ENCODE measurements at regions not wholly inside any gene's neighbourhood (a gene's known extent, or its start where the extent isn't known, plus 50 kb on each side); places are given as distances from the start of the nearest gene placed in this dataset.

DNA sequence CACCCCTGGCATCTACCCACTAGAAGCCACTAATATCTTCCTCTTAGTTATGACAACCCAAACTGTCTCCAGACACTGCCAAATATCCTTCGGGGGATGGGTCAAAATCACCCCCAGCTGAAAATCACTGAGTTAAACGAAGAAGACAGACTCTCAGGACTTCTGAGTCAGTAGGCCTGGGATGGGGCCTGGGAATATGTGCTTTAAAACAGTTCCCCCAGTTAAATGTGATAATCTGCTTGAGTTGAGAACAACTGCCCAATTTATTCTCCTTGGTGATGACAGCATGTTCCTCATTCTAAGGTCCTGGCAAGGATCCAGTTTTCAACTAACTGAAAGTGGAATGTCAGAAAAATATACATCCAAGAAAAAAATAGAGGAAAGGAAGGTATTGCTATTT lies 52.4 kb downstream of the CBLL2 start:
- H3K4me2 ChIP-seq (ENCODE audit: low read length) = peak overlapping the region; percentile 34
- peak overlapping the region; percentile 14 for H3K4me3 ChIP-seq (ENCODE audit: low read length)
- no peaks in the 10 kb centered on the region for H3K27me3 ChIP-seq (ENCODE audit: control insufficient read depth, insufficient read depth, low read length)
- H3K9ac ChIP-seq (ENCODE audit: low read depth, low read length) = peak overlapping the region; percentile 38
- H3K4me1 ChIP-seq (ENCODE audit: control insufficient read depth, insufficient read depth, low read length) = peaks cover 26% of the 10 kb centered on the region
- H3K36me3 ChIP-seq (ENCODE audit: insufficient read depth, low read length) = no peaks in the 10 kb centered on the region
- H3K9me3 ChIP-seq (replicated peaks; ENCODE audit: low read length) = no peaks in the 10 kb centered on the region

GRCh38 chrX:22329783-22330182 lies 57.1 kb downstream of the CBLL2 start:
- no peak overlapping the region for H3K4me2 ChIP-seq (ENCODE audit: low read length)
- no peaks in the 10 kb centered on the region for H3K9me3 ChIP-seq (replicated peaks; ENCODE audit: low read length)
- H3K9ac ChIP-seq (ENCODE audit: low read depth, low read length) = no peak overlapping the region
- H3K36me3 ChIP-seq (ENCODE audit: insufficient read depth, low read length) = no peaks in the 10 kb centered on the region
- H3K4me3 ChIP-seq (ENCODE audit: low read length) = no peak overlapping the region
- H3K27me3 ChIP-seq (ENCODE audit: control insufficient read depth, insufficient read depth, low read length) = no peaks in the 10 kb centered on the region
- H3K4me1 ChIP-seq (ENCODE audit: control insufficient read depth, insufficient read depth, low read length) = peaks cover 8% of the 10 kb centered on the region

- Histone ChIP-seq H3K9me3 (replicated peaks; ENCODE audit: low read length) (no peaks in the 10 kb centered on the region), H3K4me1 (ENCODE audit: control insufficient read depth, insufficient read depth, low read length) (no peaks in the 10 kb centered on the region), H3K9ac (ENCODE audit: low read depth, low read length) (no peak overlapping the region), H3K36me3 (ENCODE audit: insufficient read depth, low read length) (no peaks in the 10 kb centered on the region), H3K27me3 (ENCODE audit: control insufficient read depth, insufficient read depth, low read length) (no peaks in the 10 kb centered on the region), H3K4me3 (ENCODE audit: low read length) (no peak overlapping the region), H3K4me2 (ENCODE audit: low read length) (no peak overlapping the region)
These were observed 66.0 kb downstream of the CBLL2 start for GRCh38 chrX:22338740-22339139.

GRCh38 chrX:22339459-22339858 lies 66.7 kb downstream of the CBLL2 start:
- Histone ChIP-seq H3K36me3 (ENCODE audit: insufficient read depth, low read length) (no peaks in the 10 kb centered on the region), H3K9me3 (replicated peaks; ENCODE audit: low read length) (no peaks in the 10 kb centered on the region), H3K9ac (ENCODE audit: low read depth, low read length) (no peak overlapping the region), H3K4me2 (ENCODE audit: low read length) (no peak overlapping the region), H3K4me3 (ENCODE audit: low read length) (no peak overlapping the region), H3K4me1 (ENCODE audit: control insufficient read depth, insufficient read depth, low read length) (no peaks in the 10 kb centered on the region), H3K27me3 (ENCODE audit: control insufficient read depth, insufficient read depth, low read length) (no peaks in the 10 kb centered on the region)

DNA sequence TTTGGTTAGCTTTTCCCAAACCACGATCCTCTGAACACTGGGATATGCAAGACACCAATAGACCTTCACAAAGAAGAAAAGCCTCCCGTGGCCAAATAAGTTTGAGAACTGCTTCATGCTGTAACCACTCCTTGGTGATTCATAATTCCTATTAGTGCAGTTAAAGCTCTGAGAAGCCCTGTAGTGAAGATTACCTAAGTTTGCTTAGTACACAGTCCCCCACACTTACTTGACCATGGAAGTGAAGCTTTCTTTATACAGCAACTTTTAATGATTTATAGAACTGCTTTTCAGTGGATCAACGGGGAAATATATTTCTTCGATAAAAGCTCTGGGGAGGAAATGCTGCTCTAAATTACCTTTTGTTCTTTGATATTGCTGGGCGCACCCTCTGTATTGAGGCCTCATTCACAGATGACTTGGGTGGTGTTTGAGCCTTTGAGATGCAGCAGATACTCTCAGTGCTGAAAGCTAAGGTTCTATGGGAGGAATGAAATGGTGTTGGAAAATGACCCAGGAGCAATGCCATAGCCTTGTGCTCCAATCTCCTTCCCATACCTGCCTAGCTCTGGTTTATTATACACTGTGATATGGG lies 67.4 kb downstream of the CBLL2 start:
- Histone ChIP-seq H3K9ac (ENCODE audit: low read depth, low read length) (no peak overlapping the region), H3K36me3 (ENCODE audit: insufficient read depth, low read length) (no peaks in the 10 kb centered on the region), H3K4me1 (ENCODE audit: control insufficient read depth, insufficient read depth, low read length) (no peaks in the 10 kb centered on the region), H3K9me3 (replicated peaks; ENCODE audit: low read length) (no peaks in the 10 kb centered on the region), H3K4me3 (ENCODE audit: low read length) (no peak overlapping the region), H3K4me2 (ENCODE audit: low read length) (no peak overlapping the region), H3K27me3 (ENCODE audit: control insufficient read depth, insufficient read depth, low read length) (no peaks in the 10 kb centered on the region)

DNA sequence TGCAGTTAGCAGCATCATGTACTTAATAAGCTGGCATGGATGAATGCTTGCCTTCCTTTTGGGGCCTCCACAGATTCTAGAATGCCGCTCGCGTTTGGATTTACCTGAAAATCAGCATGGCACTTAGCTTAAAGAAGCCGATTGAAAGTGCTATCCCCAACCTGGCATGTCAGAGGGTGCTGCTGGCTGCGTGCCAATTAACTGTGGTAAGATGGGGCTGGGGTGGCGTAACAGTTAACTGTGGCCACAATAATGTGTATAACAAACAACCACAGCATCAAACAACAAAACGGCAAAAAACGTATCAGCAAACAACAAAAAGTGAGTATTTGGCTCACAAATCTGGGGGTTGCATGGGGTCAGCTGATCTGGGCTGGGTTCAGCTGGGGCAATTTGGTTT lies 70.5 kb downstream of the CBLL2 start:
- Histone ChIP-seq H3K27me3 (ENCODE audit: control insufficient read depth, insufficient read depth, low read length) (no peaks in the 10 kb centered on the region), H3K4me2 (ENCODE audit: low read length) (no peak overlapping the region)

DNA sequence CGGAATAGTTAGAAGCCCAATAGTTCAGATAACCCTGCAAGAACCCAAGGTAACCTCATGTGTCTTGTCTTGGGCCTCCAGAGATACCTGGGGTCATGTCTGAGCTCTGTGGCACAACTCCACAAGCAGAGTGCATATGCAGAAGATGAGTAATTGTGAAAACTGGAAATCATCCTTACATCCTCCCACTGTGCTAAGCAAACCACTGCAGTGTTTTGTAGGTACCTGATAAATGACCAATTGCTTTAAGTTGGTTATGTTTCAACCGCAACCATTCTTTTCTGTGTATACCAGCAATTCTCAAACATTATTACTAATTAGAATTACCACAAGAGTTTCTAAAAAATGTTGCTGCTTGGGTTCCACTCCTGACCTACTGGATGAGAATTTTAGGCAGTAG lies 73.2 kb downstream of the CBLL2 start:
- no peak overlapping the region for H3K4me3 ChIP-seq (ENCODE audit: low read length)

More for the DNA sequence above, 70.5 kb downstream of the CBLL2 start:
- H3K4me3 ChIP-seq (ENCODE audit: low read length) = no peak overlapping the region
- no peaks in the 10 kb centered on the region for H3K9me3 ChIP-seq (replicated peaks; ENCODE audit: low read length)
- H3K4me1 ChIP-seq (ENCODE audit: control insufficient read depth, insufficient read depth, low read length) = no peaks in the 10 kb centered on the region
- H3K9ac ChIP-seq (ENCODE audit: low read depth, low read length) = no peak overlapping the region
- no peaks in the 10 kb centered on the region for H3K36me3 ChIP-seq (ENCODE audit: insufficient read depth, low read length)

DNA sequence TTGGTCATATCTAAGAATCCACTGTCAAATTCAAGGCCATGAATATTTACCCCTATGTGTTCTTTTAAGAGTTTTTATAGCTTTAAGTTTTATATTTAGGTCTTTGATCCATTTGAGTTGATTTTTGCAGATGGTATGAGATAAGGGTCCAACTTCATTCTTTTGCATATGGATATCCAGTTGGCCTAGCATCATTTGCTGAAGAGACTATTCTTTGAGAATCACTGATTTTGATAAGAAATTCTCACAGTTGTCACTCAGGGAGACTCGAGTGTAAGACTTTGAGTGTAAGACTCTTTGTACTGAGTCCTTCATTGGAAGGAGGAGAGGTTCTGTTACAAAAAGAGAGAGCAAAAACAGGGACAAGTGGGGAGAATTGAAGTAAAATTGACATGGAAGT lies 74.8 kb downstream of the CBLL2 start:
- no peak overlapping the region for H3K9ac ChIP-seq (ENCODE audit: low read depth, low read length)
- no peaks in the 10 kb centered on the region for H3K9me3 ChIP-seq (replicated peaks; ENCODE audit: low read length)
- no peaks in the 10 kb centered on the region for H3K27me3 ChIP-seq (ENCODE audit: control insufficient read depth, insufficient read depth, low read length)
- H3K4me3 ChIP-seq (ENCODE audit: low read length) = no peak overlapping the region
- H3K36me3 ChIP-seq (ENCODE audit: insufficient read depth, low read length) = no peaks in the 10 kb centered on the region
- no peak overlapping the region for H3K4me2 ChIP-seq (ENCODE audit: low read length)
- H3K4me1 ChIP-seq (ENCODE audit: control insufficient read depth, insufficient read depth, low read length) = no peaks in the 10 kb centered on the region

More for the DNA sequence above, 73.2 kb downstream of the CBLL2 start:
- H3K4me1 ChIP-seq (ENCODE audit: control insufficient read depth, insufficient read depth, low read length) = no peaks in the 10 kb centered on the region
- H3K4me2 ChIP-seq (ENCODE audit: low read length) = no peak overlapping the region
- H3K36me3 ChIP-seq (ENCODE audit: insufficient read depth, low read length) = no peaks in the 10 kb centered on the region
- no peak overlapping the region for H3K9ac ChIP-seq (ENCODE audit: low read depth, low read length)
- H3K9me3 ChIP-seq (replicated peaks; ENCODE audit: low read length) = no peaks in the 10 kb centered on the region
- H3K27me3 ChIP-seq (ENCODE audit: control insufficient read depth, insufficient read depth, low read length) = no peaks in the 10 kb centered on the region

DNA sequence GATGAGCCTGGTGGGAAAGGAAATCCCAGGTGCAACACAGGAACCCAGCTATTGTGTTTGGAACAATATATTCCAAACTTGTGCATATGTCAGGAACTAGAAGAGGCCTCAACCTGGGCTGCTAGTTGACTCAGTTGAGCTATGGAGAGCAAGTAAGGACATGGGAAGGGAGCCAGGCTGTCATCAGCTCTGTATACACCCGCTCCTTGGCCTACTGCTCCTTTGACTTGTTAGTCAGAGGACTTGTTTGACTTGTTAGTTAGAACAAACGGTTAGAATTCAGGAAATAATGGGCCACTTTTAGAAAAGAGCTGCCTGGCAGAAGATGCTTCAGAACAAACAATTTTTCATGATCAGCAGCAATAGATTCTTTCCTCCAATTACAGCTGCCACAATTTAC lies 76.4 kb downstream of the CBLL2 start:
- H3K4me1 ChIP-seq (ENCODE audit: control insufficient read depth, insufficient read depth, low read length) = no peaks in the 10 kb centered on the region
- no peak overlapping the region for H3K4me3 ChIP-seq (ENCODE audit: low read length)
- no peak overlapping the region for H3K4me2 ChIP-seq (ENCODE audit: low read length)
- H3K9ac ChIP-seq (ENCODE audit: low read depth, low read length) = no peak overlapping the region
- H3K36me3 ChIP-seq (ENCODE audit: insufficient read depth, low read length) = no peaks in the 10 kb centered on the region
- H3K9me3 ChIP-seq (replicated peaks; ENCODE audit: low read length) = no peaks in the 10 kb centered on the region
- no peaks in the 10 kb centered on the region for H3K27me3 ChIP-seq (ENCODE audit: control insufficient read depth, insufficient read depth, low read length)

GRCh38 chrX:22351076-22351475 lies 78.4 kb downstream of the CBLL2 start:
- no peaks in the 10 kb centered on the region for H3K27me3 ChIP-seq (ENCODE audit: control insufficient read depth, insufficient read depth, low read length)
- no peaks in the 10 kb centered on the region for H3K9me3 ChIP-seq (replicated peaks; ENCODE audit: low read length)
- H3K9ac ChIP-seq (ENCODE audit: low read depth, low read length) = no peak overlapping the region
- no peaks in the 10 kb centered on the region for H3K4me1 ChIP-seq (ENCODE audit: control insufficient read depth, insufficient read depth, low read length)
- H3K4me3 ChIP-seq (ENCODE audit: low read length) = no peak overlapping the region
- H3K36me3 ChIP-seq (ENCODE audit: insufficient read depth, low read length) = no peaks in the 10 kb centered on the region
- no peak overlapping the region for H3K4me2 ChIP-seq (ENCODE audit: low read length)

- Histone ChIP-seq H3K4me1 (ENCODE audit: control insufficient read depth, insufficient read depth, low read length) (no peaks in the 10 kb centered on the region), H3K36me3 (ENCODE audit: insufficient read depth, low read length) (no peaks in the 10 kb centered on the region), H3K4me2 (ENCODE audit: low read length) (no peak overlapping the region), H3K9ac (ENCODE audit: low read depth, low read length) (no peak overlapping the region), H3K4me3 (ENCODE audit: low read length) (no peak overlapping the region), H3K9me3 (replicated peaks; ENCODE audit: low read length) (no peaks in the 10 kb centered on the region), H3K27me3 (ENCODE audit: control insufficient read depth, insufficient read depth, low read length) (no peaks in the 10 kb centered on the region)
These were observed 79.3 kb downstream of the CBLL2 start for GRCh38 chrX:22351966-22352365.

GRCh38 chrX:22357621-22358020 lies 84.9 kb downstream of the CBLL2 start:
- Histone ChIP-seq H3K36me3 (ENCODE audit: insufficient read depth, low read length) (no peaks in the 10 kb centered on the region), H3K27me3 (ENCODE audit: control insufficient read depth, insufficient read depth, low read length) (no peaks in the 10 kb centered on the region), H3K4me2 (ENCODE audit: low read length) (no peak overlapping the region), H3K9me3 (replicated peaks; ENCODE audit: low read length) (no peaks in the 10 kb centered on the region), H3K4me3 (ENCODE audit: low read length) (no peak overlapping the region), H3K9ac (ENCODE audit: low read depth, low read length) (no peak overlapping the region), H3K4me1 (ENCODE audit: control insufficient read depth, insufficient read depth, low read length) (no peaks in the 10 kb centered on the region)
